ENCODE measurements at regions not wholly inside any gene's neighbourhood (a gene's known extent, or its start where the extent isn't known, plus 50 kb on each side); places are given as distances from the start of the nearest gene placed in this dataset.

- DNase-seq: no peak
These were observed 223.4 kb downstream of the IGSF11 start for GRCh38 chr3:118811236-118811732.

- DNase-seq: no peak
These were observed 221.2 kb downstream of the IGSF11 start for GRCh38 chr3:118813472-118813871.

- peak; percentile 53 for DNase-seq
These were observed 216.9 kb downstream of the IGSF11 start for GRCh38 chr3:118817748-118818165.

- DNase-seq: no peak
These were observed 216.3 kb downstream of the IGSF11 start for GRCh38 chr3:118818386-118818785.

GRCh38 chr3:118823626-118824025 lies 211.0 kb downstream of the IGSF11 start:
- no peak for DNase-seq

- no peak for DNase-seq
These were observed 207.2 kb downstream of the IGSF11 start for GRCh38 chr3:118827446-118827845.

GRCh38 chr3:118828351-118828750 lies 206.3 kb downstream of the IGSF11 start:
- no peak for DNase-seq

GRCh38 chr3:118833075-118833474 lies 201.6 kb downstream of the IGSF11 start:
- DNase-seq: no peak

GRCh38 chr3:118838871-118839270 lies 195.8 kb downstream of the IGSF11 start:
- DNase-seq: no peak

- no peak for DNase-seq
These were observed 192.3 kb downstream of the IGSF11 start for GRCh38 chr3:118842147-118842863.

- DNase-seq: no peak
These were observed 188.5 kb downstream of the IGSF11 start for GRCh38 chr3:118846176-118846575.

Data from CD4-positive, alpha-beta T cell treated with Interleukin-17A for 1 hour (primary cell).